Smooth muscle cell of the brain vasculature (primary cell): ENCODE measurements at regions not wholly inside any gene's neighbourhood (a gene's known extent, or its start where the extent isn't known, plus 50 kb on each side); places are given as distances from the start of the nearest gene placed in this dataset.
A peak's percentile ranks its signal among the peaks of the same experiment; 100 is the strongest.
"Not testable (repeated sequence)": the region's sequence is repeated elsewhere in the genome, so short reads cannot be mapped to it uniquely, and the experiment has no call there.

ENCODE experiments used
- DNase-seq: peaks from one replicate; pipeline ENCODE4 v3.0.0-alpha.2; 2012; ENCODE audit warnings: low read depth, low spot score

DNA sequence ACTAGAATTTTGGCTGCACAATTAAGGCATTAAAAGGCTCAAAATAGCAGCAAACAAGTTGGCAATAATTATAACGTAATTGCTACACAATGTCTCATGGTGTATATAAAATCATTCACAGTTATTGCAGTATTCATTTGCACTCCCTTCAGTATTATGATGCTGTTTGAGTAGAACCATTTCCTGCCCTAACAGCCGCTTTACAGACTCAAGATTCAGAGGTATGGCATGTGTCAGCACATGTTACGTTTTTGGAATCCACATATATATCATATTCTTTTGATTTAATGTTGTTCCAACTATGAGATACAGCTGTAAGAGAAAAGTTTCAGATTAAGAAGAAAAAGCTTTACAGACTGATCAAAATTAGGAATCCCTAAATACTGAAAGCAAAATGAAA is 56.3 kb upstream of the NCKAP5 start:
- no peak for DNase-seq

DNA sequence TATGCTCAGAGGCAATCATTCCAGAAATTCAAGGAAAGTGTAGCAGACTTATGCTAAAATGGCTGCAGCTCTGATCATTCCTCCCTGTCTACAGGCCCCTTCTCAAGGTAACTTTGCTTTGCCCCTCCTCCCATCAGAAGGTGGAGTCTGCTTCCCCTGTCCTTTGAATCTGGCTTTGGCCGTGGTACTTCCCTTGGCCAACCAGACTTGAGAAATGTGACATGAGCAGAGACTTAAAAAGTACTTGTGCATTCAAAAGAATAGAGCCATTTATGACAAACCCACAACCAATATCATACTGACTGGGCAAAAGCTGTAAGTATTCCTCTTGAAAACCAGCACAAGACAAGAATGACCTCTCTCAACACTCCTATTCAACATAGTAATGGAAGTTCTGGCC is 59.5 kb upstream of the NCKAP5 start:
- no peak for DNase-seq

DNA sequence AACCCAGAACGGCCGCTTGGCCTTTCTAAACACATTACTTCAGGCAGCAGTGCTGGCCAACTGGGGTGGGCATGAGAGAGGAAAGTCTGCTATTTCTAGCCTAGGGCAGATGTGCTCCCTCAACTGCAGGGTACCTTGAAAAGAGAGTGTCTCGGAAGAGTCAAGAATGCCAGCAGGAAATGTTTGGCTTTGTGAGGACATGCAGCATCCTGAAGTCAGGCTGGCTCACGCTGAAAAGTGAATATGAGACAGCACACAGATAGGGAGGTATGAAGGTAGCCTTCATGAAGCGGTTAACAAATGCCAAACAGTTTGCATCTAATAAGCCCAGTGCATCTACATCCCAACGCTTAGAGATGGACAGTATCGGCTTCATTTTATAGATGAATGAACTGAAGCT is 65.0 kb upstream of the NCKAP5 start:
- no peak for DNase-seq

DNA sequence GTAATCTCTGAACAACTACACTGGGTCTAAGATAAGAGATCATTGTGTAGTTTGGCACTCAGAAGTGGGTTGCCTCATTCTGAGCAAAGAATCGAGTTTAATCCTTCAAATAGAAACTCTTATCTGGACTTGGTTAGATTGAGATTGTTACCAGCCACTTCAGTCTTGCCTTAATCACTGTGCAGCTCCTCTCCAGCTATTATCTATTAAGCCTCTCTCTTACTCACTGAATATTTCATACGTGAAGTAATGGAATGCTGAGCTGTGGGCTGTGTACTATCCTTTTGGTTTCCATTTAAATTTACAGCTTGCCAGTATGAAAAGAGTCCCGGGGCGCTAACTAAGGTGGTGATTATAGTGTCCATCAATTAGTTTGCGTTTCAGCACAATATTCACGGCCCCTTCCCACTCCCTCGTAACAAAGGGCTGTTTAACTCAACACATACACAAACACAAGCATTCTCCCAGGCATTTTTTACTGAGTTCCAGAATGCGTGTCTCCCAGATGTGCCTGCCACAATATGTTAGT is 65.7 kb upstream of the NCKAP5 start:
- no peak for DNase-seq

DNA sequence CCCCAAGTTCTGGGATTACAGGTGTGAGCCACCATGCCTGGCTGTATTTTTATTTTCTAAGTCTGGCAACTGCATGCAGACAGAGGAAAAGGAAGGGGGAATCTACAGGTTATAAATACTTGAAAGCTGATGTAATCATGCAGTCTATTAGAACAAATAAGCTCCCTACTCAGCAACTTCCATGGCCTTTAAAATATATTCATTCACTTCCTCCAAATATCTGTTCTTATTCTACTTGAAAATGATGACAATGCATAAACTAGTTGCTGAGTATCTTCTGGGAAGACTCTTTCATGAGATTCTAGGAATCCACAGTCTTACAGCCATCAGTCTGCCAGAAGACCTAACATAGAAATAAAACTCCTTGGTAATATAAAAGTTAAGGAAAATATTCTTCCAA is 66.9 kb upstream of the NCKAP5 start:
- no peak for DNase-seq

DNA sequence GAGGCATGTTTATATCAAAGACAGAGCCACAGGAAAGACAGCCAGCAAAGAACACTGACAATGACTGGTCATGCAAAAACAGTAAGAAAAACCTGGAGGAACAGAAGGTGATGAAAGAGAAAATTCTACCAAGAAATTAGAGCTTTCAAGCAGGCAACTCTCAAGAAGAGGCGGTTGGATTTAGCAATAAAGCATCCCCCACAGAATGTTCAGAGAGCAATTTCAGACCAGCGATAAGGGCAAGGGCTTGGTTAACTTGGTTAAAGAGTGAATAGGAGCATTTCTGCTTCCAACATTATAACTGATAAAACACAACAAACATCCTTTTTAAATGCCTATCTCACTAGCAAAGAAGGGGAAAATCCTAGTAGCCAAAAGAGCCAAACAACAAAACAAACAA is 68.0 kb upstream of the NCKAP5 start:
- no peak for DNase-seq

DNA sequence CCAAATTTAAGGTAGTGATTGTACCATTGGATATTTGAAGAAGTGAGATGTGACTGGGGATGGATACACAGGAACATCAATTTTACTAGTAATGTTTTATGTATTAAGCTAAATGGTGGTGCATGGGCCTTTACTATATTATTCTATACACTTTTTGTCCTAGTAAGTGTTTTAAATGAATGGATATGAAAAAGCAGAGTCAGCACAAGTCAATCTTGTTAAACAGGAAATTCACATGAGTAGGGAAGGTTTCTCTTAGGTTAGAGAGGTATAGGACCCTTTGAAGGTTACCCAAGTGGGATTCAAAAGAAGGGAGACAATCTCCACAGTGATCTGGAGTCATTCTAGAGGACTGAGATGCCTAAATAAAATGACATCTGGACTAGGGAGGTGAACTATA is 71.8 kb upstream of the NCKAP5 start:
- no peak for DNase-seq

- DNase-seq = no peak
Measured at GRCh38 chr2:133641497-133641896, 73.2 kb upstream of the NCKAP5 start.

DNA sequence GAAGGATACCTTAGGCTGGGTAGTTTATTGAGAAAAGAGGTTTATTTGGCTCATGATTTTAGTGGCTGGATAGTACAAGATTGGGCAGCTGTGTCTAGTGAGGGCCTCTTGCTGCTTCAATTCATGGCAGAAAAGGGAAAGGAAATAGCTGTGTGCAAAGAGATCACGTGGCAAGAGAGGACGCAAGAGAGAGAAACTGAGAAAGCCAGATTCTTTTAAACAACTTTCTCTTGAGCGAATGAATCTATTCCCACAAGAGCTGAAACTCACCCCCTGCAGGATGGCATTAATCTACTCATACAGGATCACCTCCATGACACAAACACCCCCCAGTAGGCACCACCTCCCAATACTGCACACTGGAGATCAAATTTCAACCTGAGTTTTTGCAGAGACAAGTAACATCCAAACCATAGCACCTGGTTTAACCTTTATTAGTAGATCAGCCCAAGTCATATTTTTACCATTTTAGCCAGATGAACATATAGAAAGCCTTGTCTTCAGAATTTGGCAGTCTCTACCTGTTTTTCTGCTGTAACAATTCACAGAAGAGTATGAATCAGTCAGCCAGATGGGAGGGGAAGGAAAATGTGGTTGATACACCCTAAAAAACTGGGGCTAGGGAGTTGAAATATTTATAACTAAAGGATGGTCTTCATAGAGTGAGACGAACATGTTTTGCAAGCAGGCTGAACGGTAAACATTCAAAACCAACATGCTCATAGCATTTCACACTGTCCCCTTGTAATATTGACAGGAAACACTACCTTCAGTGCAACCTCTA is 73.9 kb upstream of the NCKAP5 start:
- DNase-seq = no peak

GRCh38 chr2:133642791-133643191 is 74.5 kb upstream of the NCKAP5 start:
- DNase-seq = no peak

DNA sequence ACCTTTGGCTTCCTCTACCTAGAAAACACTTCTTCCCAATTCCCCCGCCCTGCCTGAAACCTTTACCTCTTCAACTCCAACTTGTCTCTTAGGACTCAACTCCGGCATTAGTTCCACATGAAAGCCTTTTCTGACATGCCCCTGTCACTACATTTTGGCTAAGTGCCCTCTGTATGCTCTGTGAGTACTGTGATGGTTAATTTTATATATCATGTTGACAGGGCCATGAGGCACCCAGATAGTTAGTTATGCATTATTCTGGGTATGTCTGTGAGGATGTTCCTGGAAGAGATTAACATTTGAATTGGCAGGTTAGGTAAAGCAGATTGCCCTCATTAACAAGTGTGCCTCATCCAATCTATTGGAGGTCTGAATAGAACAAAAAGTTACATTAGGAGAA is 75.6 kb upstream of the NCKAP5 start:
- no peak for DNase-seq

- no peak for DNase-seq
Measured at GRCh38 chr2:133644846-133645245, 76.6 kb upstream of the NCKAP5 start.

DNA sequence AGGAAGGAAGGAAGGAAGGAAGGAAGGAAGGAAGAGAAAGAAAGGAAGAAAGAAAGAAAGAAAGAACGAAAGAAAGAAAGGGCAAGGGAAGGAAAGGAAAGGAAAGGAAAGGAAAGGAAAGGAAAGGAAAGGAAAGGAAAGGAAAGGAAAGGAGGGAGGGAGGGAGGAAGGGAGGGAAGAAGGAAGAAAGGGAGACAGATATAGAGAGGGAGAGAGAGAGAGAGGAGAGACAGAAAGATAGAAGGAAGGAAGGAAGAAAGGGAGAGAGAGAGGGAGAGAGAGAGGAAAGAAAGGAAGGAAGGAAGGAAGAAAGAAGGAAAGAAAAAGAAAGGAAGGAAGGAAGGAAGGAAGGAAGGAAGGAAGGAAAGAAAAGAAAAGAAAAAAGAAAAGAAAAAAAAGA is 79.1 kb upstream of the NCKAP5 start:
- DNase-seq = not testable (repeated sequence)

- no peak for DNase-seq
Measured at GRCh38 chr2:133651861-133652260, 83.6 kb upstream of the NCKAP5 start.

GRCh38 chr2:133652398-133652797 is 84.1 kb upstream of the NCKAP5 start:
- DNase-seq = no peak

- no peak for DNase-seq
Measured at GRCh38 chr2:133653056-133653455, 84.8 kb upstream of the NCKAP5 start.

DNA sequence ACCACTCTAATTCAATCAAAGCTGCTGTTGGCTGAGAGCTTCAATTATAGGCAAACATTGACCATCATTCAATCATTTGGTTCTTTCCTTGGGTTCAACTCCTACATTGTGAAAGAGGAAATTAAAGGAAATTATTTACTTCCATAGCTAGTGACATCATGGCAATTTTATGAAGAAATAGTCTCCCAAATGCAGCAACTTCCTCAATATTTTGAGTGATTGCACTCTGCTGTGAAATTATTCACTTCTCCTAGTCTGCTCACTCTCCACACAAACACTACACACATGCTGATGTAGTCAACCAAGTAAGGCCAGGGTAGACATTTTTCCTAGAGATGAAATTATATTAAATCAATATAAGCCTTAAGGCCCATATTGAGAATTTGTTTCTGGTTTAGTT is 86.7 kb upstream of the NCKAP5 start:
- DNase-seq = no peak

DNA sequence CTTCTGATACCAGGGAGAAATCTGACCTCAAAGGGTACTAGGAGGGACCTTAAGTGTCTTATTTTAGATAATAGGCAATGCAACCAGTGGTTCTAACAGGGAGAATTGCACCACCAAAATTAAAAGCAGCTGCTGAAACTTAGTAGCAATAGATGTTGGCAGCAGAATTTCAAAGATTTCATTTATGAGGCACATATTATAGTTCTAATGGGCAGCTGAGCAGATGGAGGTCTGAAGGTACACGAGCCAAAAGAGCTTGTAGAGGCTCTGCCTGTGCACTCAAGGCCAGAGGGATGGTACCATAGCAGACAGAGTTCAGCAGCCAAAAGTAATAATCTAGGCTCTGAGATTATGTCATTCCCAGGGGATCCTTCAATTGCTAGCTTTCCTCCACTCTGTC is 87.3 kb upstream of the NCKAP5 start:
- no peak for DNase-seq

DNA sequence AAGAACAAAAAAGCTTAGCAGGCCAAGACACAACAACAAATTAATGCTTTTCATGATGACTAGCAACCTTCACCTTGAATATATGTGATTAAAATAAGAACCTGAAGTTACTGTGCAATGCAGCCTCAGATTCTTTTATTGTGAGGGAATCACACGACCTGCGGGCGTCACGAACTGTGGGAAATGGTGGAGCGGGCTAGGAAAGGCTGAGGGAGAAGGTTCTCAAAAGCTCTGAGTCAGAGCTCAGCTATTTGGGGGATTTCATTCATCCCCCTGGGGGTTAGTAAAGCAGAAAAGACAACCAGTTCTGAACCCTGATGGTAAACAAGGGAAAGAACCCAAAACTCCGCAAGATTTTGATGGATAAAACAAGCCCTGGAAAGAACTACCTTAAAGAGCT is 89.3 kb upstream of the NCKAP5 start:
- peak; percentile 23 for DNase-seq

DNA sequence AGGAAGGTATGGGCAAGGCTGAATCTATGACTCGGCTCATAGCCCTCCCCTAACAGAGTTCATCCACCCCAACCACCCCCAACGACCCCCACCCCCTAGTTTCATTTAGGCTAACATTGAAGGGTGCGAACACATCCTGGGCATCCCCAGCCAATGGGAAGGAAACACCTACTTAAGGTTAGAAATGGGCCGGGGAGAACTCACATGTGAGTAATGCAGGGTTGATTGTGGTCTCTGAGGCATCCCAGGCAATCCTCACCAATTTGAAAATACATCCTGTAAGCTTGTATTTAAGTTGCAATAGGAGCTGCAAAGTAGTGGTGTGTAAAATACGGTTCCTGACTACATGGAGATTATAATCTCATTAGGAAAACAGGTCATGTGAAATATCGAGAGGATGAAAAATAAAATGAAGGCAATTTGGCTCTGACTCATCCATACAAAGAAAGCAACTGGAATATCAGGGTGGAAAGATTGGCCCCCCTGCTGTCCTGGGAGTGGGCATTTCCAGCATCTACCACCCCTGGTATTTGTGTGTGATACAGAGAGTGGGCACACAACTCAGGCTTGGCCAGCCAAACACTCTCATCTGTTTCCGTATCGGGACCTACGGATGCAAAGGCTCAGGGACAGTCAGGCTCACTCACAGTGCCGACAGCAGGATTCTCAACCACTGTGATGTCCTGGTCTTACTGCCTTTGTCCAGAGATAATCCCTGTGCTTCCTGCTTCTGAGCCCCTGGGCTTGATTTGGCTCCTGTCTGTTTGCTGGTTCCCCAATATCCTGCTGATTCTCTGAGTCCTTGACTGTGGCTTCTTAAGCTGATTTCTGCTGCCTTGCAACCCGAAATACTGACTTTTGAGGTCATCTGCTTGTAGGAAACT is 90.0 kb upstream of the NCKAP5 start:
- DNase-seq = no peak

DNA sequence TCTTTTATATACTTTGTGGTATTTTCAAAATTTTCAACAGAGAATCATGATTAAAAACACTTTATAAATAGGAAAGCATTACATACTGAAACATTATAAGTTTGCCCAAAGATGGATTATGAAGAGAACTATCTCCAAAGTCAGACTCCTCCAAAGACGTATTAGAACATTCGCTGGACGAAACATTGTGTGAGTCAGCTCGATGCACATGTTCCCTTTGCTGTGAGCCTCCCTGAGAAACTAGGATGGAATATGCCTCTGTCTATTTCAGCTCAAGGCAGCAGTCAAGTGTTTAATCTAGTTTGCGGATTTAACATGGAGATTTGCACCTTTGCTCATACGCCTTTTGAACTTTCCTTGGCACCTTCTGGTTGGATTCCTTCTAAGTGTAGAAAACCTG is 92.2 kb upstream of the NCKAP5 start:
- DNase-seq = no peak

DNA sequence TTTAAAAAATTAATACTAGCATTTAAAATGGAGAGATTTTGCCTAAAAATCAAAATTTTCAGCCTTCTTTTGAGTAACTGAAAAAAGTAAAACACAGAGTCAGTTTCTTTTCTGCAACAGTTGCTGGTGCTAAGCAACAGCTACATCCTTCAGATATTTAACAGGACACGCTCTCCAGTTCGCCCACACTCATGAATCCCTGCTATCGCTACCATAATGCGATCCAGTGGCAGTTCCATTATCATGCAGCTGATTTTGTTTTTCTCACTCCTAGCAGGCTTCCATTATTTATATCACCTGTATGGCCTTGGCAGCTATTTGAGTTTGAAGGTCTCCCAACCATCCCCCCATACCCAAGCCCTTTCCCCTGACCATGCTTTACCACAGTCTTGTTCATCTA is 93.1 kb upstream of the NCKAP5 start:
- no peak for DNase-seq

GRCh38 chr2:133666621-133667020 is 98.4 kb upstream of the NCKAP5 start:
- DNase-seq = no peak
